SU-DHL-6 (cell line): ENCODE measurements at regions not wholly inside any gene's neighbourhood (a gene's known extent, or its start where the extent isn't known, plus 50 kb on each side); places are given as distances from the start of the nearest gene placed in this dataset.

Experiments
- H2AFZ ChIP-seq: fragments of 200-600 bp; sonication (generic); 2 replicates; pipeline ENCODE4 v1.6.1; 2014; ENCODE audit warnings: low read depth, mild to moderate bottlenecking, moderate library complexity, mixed read lengths, antibody characterized with exemption, low read length; ENCODE audit not compliant: severe bottlenecking
- H3F3A ChIP-seq: fragments of 200-600 bp; shearing (Covaris generic); 2 replicates; pipeline ENCODE4 v1.6.0; 2016; ENCODE audit warnings: antibody characterized with exemption, mild to moderate bottlenecking; ENCODE audit not compliant: insufficient read depth
- H3K27ac ChIP-seq: fragments of 200-600 bp; sonication (generic); 2 replicates; pipeline ENCODE4 v1.5.1; 2016; ENCODE audit warnings: low read depth, mild to moderate bottlenecking, low read length, moderate library complexity, mixed read lengths
- H3K27me3 ChIP-seq: fragments of 200-600 bp; sonication (generic), shearing (Covaris generic); 2 replicates; pipeline ENCODE4 v1.6.0; 2014; ENCODE audit warnings: mild to moderate bottlenecking, low read length
- H3K36me3 ChIP-seq: fragments of 200-600 bp; sonication (generic); 2 replicates; pipeline ENCODE4 v1.6.1; 2014; ENCODE audit warnings: mild to moderate bottlenecking, low read length, mixed read lengths
- H3K4me2 ChIP-seq: fragments of 300-600, 200-600 bp; shearing (Covaris generic), sonication (generic); 2 replicates; pipeline ENCODE4 v1.6.0; 2014; ENCODE audit warnings: low read length, low read depth, mild to moderate bottlenecking; ENCODE audit not compliant: poor library complexity, severe bottlenecking
- H3K4me3 ChIP-seq: fragments of 200-600 bp; sonication (generic); 2 replicates; pipeline ENCODE4 v1.5.1; 2014; ENCODE audit warnings: antibody characterized with exemption, low read length, mild to moderate bottlenecking, mixed read lengths; ENCODE audit not compliant: insufficient read depth, poor library complexity, severe bottlenecking
- H3K79me2 ChIP-seq: fragments of 200-600 bp; sonication (generic); 2 replicates; pipeline ENCODE4 v1.6.1; 2014; ENCODE audit warnings: mild to moderate bottlenecking, low read length, moderate library complexity; ENCODE audit not compliant: insufficient read depth
- H3K9ac ChIP-seq: fragments of 200-600 bp; sonication (generic); 2 replicates; pipeline ENCODE4 v1.7.0; 2014; ENCODE audit warnings: mild to moderate bottlenecking, low read length
- H3K9me2 ChIP-seq: fragments of 200-600 bp; sonication (generic); replicated peaks from 2 replicates; pipeline ENCODE4 v1.6.1; 2014; ENCODE audit warnings: low read length; ENCODE audit not compliant: insufficient read depth
- H3K9me3 ChIP-seq: fragments of 200-600 bp; sonication (generic); 2 replicates; pipeline ENCODE4 v1.6.1; 2014; ENCODE audit warnings: low read length, mixed read lengths; ENCODE audit not compliant: insufficient read depth
- H4K20me1 ChIP-seq: fragments of 200-600 bp; sonication (generic); 2 replicates; pipeline ENCODE4 v1.6.1; 2014; ENCODE audit warnings: low read depth, mild to moderate bottlenecking, antibody characterized with exemption, low read length, moderate library complexity, mixed read lengths
- CTCF ChIP-seq: fragments of 200-600 bp; sonication (generic); IDR thresholded peaks from one replicate; pipeline ENCODE4 v1.5.1; 2017; ENCODE audit warnings: antibody characterized with exemption, mild to moderate bottlenecking, low read length, moderate library complexity; ENCODE audit not compliant: insufficient read depth, poor library complexity, severe bottlenecking
- EZH2phosphoT487 ChIP-seq: fragments of 200-600 bp; sonication (generic), shearing (Covaris generic); conservative IDR thresholded peaks from 2 replicates; pipeline ENCODE4 v1.6.1; 2018; ENCODE audit warnings: mild to moderate bottlenecking, antibody characterized with exemption, low read length, moderate library complexity, mixed read lengths

- H2AFZ ChIP-seq, result no peak overlapping the region
- no peaks in the 10 kb centered on the region for H3K9me3 ChIP-seq
- H3K79me2 ChIP-seq, result no peaks in the 10 kb centered on the region
- no peaks in the 10 kb centered on the region for H3K27me3 ChIP-seq
- H3K27ac ChIP-seq, result no peak overlapping the region
- no peak overlapping the region for H3K9ac ChIP-seq
- H4K20me1 ChIP-seq, result no peaks in the 10 kb centered on the region
- H3K36me3 ChIP-seq, result no peaks in the 10 kb centered on the region
- H3K4me2 ChIP-seq, result no peak overlapping the region
- TF ChIP-seq CTCF (no peak), EZH2phosphoT487 (no peak)
- H3F3A ChIP-seq, result no peaks in the 10 kb centered on the region
- no peak overlapping the region for H3K4me3 ChIP-seq
- no peaks in the 10 kb centered on the region for H3K9me2 ChIP-seq
Measured at GRCh38 chr1:5296095-5296494, 641.7 kb downstream of the AJAP1 start.

GRCh38 chr1:5291889-5292288, 637.5 kb downstream of the AJAP1 start:
- Histone ChIP-seq H3F3A (no peaks in the 10 kb centered on the region), H3K9ac (no peak overlapping the region), H3K4me2 (no peak overlapping the region), H4K20me1 (no peaks in the 10 kb centered on the region), H3K27me3 (no peaks in the 10 kb centered on the region), H3K4me3 (no peak overlapping the region), H2AFZ (no peak overlapping the region), H3K9me2 (no peaks in the 10 kb centered on the region), H3K36me3 (no peaks in the 10 kb centered on the region), H3K79me2 (no peaks in the 10 kb centered on the region), H3K9me3 (no peaks in the 10 kb centered on the region), H3K27ac (no peak overlapping the region)
- TF ChIP-seq CTCF, result no peak
- no peak for TF ChIP-seq EZH2phosphoT487

GRCh38 chr1:5287178-5288150, 633.1 kb downstream of the AJAP1 start:
- H4K20me1 ChIP-seq, result no peaks in the 10 kb centered on the region
- no peaks in the 10 kb centered on the region for H3K79me2 ChIP-seq
- H3K4me2 ChIP-seq, result no peak overlapping the region
- H3K36me3 ChIP-seq, result no peaks in the 10 kb centered on the region
- no peaks in the 10 kb centered on the region for H3F3A ChIP-seq
- no peak for TF ChIP-seq CTCF
- no peak for TF ChIP-seq EZH2phosphoT487
- H3K27me3 ChIP-seq, result no peaks in the 10 kb centered on the region
- H3K9me3 ChIP-seq, result no peaks in the 10 kb centered on the region
- no peak overlapping the region for H2AFZ ChIP-seq
- no peak overlapping the region for H3K4me3 ChIP-seq
- H3K9me2 ChIP-seq, result no peaks in the 10 kb centered on the region
- no peak overlapping the region for H3K27ac ChIP-seq
- no peak overlapping the region for H3K9ac ChIP-seq
